SK-N-SH treated with all-trans-retinoic acid at 6 μM for 48 hours (cell line): ENCODE measurements at regions not wholly inside any gene's neighbourhood (a gene's known extent, or its start where the extent isn't known, plus 50 kb on each side); places are given as distances from the start of the nearest gene placed in this dataset.

ENCODE experiments used
- CSRNP3 ChIP-seq: fragments of 250-450 bp; sonication (Bioruptor Pico); IDR thresholded peaks from 2 replicates; pipeline ENCODE4 v1.5.1; 2021; ENCODE audit warnings: mild to moderate bottlenecking, moderate library complexity
- OSR1 ChIP-seq: fragments of 250-450 bp; sonication (Bioruptor Pico); IDR thresholded peaks from 2 replicates; pipeline ENCODE4 v1.8.0; 2022; ENCODE audit warnings: moderate library complexity, mild to moderate bottlenecking, inconsistent platforms
- POU6F1 ChIP-seq: fragments of 250-450 bp; sonication (Bioruptor Pico); IDR thresholded peaks from 2 replicates; pipeline ENCODE4 v1.8.0; 2021; ENCODE audit warnings: low read depth, mild to moderate bottlenecking, moderate library complexity, borderline replicate concordance
- ZFP30 ChIP-seq: fragments of 450-650 bp; formaldehyde crosslinking; IDR thresholded peaks from 2 replicates; pipeline ENCODE4 v1.5.0; 2022; ENCODE audit warnings: mild to moderate bottlenecking, moderate library complexity
- ZNF8 ChIP-seq: fragments of 450-650 bp; formaldehyde crosslinking; IDR thresholded peaks from 2 replicates; pipeline ENCODE4 v1.5.0; 2020; ENCODE audit warnings: mild to moderate bottlenecking, moderate library complexity

GRCh38 chr22:34608540-34609115 is 457.3 kb upstream of the ISX start:
- TF ChIP-seq ZNF8 (no peak), OSR1 (CRISPR knock-in tag) (no peak), ZFP30 (CRISPR knock-in tag) (no peak), CSRNP3 (CRISPR knock-in tag) (no peak), POU6F1 (CRISPR knock-in tag) (no peak)
